Right ventricle myocardium superior (tissue), 1 donor: ENCODE measurements at regions not wholly inside any gene's neighbourhood (a gene's known extent, or its start where the extent isn't known, plus 50 kb on each side); places are given as distances from the start of the nearest gene placed in this dataset.
"Not testable (repeated sequence)": the region's sequence is repeated elsewhere in the genome, so short reads cannot be mapped to it uniquely, and the experiment has no call there.

ENCODE experiments used
- ATAC-seq: fragments of 200-7000 bp; cut with Tn5 transposase; one replicate; pipeline ENCODE4 v1.9.1; 2020; ENCODE audit warnings: mild to moderate bottlenecking; ENCODE audit not compliant: poor library complexity
- DNase-seq: peaks from one replicate; pipeline ENCODE4 v3.0.0-alpha.2; 2020
- intact Hi-C: fragments of 100-400 bp; cut with DNase I; formaldehyde crosslinking; loops from one replicate; pipeline ENCODE4 v1.11.2; 2022
- donor health status: DM: no; HTN: yes; CAD: no; lungs with severe emphysema.

DNA sequence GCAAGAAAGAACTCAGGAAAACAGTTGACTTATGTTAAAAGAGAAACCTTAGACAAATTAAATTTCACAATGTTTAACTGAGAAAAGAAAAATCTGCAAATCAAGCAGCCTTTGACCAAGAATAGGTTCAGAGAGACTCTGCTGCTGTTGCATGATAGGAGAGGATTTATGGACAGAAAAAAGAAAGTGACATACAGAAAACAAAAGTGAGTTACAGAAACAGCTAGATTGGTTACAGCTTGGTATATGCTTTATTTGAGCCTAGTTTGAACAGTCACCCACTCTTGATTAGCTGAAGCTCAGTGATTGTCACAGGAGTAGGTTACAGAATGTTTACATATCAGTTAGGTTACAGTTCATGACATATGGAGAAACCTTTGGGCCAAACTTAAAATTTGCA lies 258.2 kb upstream of the SPOPL start:
- DNase-seq (no peak), ATAC-seq (no peak)
- intact Hi-C loops = no loop called here

DNA sequence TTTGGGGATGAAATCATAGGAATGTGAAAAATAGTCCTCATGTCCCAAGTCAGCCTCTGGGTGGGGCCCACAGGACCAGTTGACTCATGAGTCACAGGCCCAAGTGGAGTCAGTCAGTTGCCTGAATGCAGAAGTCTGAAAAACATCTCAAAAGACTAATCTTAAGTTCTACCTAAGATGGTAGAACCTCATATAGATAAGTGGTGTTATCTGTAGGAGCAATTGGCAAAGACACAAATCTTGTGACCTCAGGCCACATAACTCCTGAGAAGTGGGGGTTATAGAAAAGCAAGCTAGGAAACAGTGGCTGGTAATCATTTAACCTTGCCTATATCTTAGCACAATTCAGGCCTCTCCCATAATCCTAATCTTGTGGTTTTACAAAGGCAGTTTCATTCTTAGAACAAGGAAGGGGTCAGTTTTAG lies 257.1 kb upstream of the SPOPL start:
- DNase-seq (no peak), ATAC-seq (no peak)
- intact Hi-C loops = no loop called here

DNA sequence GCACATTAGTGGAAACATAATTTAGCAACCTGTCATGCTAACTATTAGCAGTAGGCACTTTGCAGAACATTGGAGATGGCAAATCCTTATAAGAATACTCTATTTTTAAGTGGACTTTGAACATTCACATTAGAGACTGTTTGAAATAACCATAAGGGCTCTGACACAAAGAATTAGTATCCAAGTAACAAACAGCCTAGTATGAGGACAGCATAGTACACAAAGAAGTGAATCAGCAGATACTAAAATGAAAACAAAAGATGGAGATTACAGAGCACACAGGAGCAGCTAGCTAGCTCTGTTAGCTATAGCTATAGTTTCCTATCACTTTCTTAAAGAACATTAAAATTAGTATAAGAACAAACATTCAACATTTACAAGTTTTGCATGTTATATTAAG lies 256.3 kb upstream of the SPOPL start:
- DNase-seq = no peak
- ATAC-seq = no peak
- intact Hi-C loops = no loop called here

DNA sequence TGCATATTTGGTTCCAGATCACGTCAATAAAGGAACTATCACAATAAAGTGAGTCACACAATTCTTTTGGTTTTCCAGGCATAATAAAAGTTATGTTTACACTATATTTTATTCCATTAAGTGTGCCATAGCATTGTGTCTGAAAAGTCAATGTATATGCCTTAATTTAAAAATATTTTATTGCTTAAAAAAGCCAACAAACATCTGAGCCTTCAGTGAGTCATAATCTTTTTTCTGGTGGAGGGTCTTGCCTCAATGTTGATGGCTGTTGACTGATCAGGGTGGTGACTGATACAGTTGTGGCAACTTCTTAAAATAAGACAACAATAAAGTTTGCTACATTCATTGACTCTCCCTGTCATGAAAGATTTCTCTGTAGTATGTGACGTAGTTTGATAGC lies 254.3 kb upstream of the SPOPL start:
- no peak for DNase-seq
- ATAC-seq = no peak
- intact Hi-C loops = no loop called here

DNA sequence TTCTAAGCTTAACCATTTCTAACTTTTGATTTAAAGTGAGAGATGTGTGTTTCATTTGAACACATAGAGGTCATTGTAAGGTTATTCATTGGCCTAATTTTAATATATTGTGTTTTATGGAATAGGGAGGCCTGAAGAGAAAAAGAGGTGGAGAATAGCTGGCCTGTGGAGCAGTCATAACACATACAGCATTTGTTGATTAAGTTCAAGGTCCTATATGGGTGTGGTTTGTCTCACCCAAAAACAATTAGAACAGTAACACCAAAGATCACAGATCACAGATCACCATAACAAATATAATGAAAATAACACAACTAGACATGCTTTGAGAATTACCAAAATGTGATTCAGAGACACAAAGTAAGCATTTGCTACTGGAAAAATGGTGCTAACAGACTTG lies 252.4 kb upstream of the SPOPL start:
- intact Hi-C loops = no loop called here
- ATAC-seq (no peak), DNase-seq (no peak)

DNA sequence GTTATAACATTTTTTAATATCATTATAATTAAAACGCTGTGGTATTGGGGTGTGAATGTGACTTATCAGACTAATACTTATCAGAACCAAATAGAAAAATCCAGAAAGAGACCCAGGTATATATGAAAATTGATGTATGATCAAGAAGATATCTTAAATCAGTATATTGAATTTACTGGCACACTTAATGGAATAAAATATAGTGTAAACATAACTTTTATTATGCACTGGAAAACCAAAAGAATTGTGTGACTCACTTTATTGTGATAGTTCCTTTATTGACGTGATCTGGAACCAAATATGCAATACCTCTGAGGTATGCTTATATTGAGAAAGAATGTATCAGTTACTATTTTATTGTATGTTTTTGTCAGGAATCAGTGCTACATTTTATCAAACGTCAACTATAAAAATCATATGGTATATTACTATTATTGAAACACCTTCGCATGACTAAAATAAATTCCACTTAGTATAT lies 250.7 kb upstream of the SPOPL start:
- DNase-seq, ATAC-seq, intact Hi-C loops: not testable (repeated sequence)

DNA sequence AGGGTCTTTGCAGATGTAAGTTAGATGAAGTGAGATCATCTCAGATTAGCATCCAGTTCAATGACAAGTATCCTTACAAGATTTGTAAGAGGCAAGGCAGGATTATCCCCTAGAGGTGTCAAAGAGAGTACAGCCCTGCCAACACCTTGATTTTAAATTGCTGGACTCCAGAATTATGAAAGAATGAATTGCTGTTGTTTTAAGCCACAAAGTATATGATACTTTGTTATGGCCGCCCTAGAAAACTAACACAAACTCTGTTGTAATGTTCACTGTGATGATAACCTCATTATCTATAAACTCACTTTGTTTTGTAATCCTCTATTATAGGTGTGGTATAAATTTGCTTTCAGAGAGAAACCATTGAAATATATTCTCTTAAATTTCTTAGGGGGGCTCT lies 249.0 kb upstream of the SPOPL start:
- intact Hi-C loops = no loop called here
- no peak for DNase-seq
- ATAC-seq = no peak

DNA sequence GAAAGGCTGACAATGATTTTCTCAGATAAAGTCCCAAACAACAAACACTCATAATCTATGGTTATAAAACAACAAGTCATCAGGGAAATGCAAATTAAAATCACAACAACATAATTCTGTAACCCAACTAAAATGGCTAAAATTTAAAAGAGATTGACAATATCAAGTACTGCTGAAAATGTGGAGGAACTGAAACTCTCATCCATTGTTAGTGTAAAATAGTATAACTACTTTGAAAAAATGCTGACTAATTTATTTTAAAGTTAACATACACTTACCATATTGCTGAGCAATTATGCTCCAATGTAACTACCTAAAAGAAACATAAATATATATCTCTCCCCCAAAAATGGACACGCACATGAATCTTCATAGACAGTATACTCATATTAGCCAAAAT lies 245.9 kb upstream of the SPOPL start:
- DNase-seq = no peak
- intact Hi-C loops = no loop called here
- no peak for ATAC-seq

DNA sequence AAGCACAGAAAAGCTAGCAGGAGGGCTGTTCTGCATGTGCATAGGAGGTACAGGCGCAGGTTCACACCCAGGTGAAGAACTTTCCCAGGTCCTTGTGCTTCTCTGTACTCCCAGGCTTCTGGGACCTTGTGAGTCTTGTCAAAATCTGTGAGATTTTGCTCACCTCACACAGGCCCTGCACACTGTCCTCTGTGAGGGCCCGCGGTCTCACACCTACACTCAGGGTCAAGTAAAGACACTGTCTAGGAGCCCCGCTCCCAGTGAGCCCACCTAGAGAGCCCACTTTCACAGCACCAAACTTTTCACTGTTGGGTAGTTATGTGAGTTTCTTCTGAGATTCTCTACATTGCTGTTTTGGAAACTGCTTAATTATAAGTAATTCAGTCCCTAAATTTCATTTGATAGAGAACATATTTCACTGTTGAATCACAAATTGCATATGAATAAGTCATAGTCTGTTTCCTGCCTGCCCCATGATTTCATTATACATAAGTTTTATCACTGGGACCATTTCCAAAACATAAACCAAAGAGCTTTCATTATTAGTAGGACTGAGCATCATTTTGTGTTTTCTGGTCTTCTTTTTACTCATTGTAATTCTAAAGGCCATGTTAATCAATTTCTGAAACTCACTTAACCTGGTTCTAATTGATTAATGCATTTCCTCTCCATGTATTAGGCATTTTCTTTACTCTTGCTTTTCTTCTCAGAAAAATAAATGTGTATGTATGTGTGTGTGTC lies 234.2 kb upstream of the SPOPL start:
- intact Hi-C loops = no loop called here

DNA sequence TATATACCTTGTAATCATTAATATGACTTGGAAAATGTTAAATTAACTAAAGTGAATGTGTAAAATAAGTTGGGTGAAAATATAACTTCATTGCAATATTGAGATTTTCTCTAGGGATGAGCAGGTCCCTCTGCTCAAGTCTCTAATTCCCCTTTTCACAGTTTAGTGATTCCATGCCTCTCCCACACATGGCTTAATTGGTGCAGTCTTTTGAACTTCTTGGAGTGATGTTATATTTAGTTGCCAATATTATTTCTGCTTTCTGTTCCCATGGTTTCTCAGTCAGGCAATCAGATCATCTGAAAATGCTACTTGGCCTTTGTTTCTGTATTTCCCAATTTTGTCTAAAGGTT lies 233.7 kb upstream of the SPOPL start:
- no peak for ATAC-seq
- DNase-seq = no peak
- intact Hi-C loops = no loop called here

More for the DNA sequence above, 234.2 kb upstream of the SPOPL start:
- no peak for DNase-seq
- no peak for ATAC-seq

DNA sequence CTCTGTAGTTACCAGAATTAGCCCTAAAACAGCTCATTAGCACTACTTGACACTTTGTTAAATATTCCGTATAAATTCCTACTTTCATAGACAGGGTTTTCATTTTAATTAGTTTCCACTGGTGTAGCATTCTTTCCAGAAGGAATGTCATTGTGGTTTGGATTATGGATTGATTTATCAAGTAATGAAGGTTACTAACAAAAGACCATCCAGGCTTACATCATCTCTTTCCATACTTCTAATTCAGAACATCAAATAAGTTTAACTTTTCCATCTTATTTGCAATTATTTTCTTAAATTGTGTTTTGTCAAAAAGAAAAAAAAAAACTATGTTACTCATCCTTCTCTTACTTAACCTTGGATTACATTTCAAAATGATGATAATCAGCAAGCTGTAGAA lies 231.8 kb upstream of the SPOPL start:
- DNase-seq (no peak), ATAC-seq (no peak)
- intact Hi-C loops = no loop called here

DNA sequence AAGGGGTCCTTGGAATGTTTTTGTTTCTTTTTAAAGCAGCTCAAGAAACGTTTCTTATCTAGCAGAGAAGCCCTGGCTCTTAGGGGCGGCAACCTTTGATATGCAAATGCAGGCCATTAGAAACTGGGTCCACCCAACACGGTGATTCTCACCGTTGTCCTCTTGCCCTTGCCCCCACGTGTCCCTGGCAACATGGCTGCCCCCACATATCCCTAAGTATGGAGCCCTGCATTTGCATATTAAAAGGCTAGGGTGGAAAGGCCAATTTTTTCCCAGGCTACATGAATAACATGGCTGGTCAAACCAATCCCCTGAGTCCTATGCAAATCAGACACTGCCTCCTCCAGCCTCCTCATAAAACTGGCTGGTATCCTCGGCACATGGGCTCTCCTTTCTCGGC lies 230.1 kb upstream of the SPOPL start:
- DNase-seq (no peak), ATAC-seq (no peak)
- intact Hi-C loops = no loop called here

DNA sequence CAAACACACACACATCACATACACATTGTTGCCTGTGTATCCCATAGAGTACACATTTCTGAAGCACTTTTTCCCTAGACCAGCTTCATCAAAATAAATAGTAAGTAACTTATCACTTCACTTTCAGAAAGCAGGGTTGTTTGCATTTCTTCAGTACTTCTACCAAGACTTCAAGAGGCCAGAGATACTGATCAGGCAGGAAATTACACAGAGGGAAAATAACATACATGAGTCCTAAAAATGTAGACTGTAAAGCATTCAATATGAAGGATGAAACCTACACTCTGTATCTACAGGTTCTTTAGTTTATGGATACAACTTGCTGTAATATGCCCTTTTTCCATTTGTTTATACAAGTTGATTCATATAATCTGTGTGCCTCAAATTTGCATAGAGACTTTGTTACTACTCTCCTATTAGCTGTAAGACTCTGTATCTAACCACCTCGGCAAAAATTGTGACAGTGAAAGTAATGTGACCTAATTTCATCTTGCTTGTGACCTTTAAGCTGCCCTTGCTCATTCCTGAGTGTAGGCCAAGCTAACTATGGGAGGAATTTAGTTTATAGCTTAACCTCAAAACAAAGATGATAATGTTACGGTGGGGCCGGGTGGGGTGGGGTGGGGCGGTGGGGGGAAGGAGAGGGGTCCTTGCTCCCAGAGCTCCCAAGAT lies 228.9 kb upstream of the SPOPL start:
- intact Hi-C loops = no loop called here
- ATAC-seq = no peak

DNA sequence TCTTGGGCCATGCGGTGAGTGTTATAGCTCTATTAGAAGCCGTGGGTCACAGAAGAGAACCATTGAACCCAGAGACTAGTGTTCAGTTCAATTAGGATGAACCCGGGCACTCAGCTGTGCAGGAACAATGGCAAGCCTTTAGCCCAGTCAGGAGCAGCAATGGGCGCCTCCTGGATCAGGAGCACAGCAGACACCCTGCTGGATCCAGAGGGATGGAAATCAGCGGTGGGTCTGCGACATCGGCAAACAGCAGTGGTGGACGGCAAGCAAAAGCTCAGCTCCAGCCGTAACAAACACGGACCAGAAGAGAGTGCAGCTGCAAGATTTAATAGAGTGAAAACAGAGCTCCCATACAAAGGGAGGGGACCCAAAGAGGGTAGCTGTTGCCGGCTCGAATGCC lies 228.3 kb upstream of the SPOPL start:
- intact Hi-C loops, DNase-seq, ATAC-seq: not testable (repeated sequence)

More for the DNA sequence above, 228.9 kb upstream of the SPOPL start:
- DNase-seq = no peak

DNA sequence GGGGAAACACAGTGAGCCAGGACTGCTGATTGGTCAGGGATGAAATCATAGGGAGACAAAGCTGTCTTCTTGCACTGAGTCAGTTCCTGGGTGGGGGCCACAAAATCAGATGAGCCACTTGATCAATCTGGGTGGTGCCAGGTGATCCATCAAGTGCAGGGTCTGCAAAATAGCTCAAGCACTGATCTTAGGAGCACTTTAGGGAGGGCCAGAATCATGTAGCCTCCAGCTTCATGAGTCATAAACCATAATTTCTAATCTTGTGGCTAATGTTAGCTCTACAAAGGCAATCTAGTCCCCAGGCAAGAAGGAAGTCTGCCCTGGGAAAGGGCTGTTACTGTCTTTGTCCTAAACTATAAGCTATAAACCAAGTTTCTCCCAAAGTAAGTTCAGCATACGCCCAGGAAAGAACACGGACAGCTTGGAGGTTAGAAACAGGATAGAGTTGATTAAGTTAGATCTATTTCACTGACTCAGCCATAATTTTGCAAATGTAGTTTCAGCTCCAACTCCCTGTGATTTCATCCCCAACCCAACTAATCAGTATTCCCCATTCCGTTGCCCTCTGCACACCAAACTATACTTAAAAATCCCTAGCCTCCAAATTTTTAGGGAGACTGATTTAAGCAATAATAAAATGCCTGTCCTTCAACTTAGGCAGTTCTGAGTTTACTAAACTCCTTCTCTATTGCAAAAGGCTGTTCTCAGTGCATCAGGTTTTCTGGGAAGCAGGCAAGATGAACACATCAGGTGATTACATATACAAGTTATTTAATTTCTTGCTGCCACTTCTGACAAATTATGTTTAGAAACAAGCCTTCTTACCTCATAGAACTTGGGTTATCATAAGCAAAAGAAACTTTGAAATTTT lies 226.9 kb upstream of the SPOPL start:
- ATAC-seq (no peak), DNase-seq (no peak)
- intact Hi-C loops = no loop called here

DNA sequence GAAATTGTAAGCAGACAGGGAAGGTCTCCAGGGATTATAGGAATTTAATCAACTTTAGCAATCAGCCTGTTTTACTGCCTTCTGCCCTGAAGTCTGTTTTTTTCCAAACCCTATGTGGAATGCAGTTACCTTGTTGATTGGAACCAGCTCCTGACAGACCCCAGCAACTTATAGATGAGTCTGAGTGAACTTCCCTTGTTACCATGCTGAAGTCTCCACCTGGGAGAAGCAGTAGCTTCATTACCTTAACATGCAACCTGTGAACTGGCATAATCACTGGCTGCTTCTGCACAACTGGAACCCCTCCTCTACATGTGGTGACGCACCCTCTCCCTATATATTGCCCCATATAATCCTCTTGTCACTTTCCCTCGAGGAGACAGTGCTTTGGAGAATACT lies 226.3 kb upstream of the SPOPL start:
- intact Hi-C loops = no loop called here
- DNase-seq = no peak
- no peak for ATAC-seq

DNA sequence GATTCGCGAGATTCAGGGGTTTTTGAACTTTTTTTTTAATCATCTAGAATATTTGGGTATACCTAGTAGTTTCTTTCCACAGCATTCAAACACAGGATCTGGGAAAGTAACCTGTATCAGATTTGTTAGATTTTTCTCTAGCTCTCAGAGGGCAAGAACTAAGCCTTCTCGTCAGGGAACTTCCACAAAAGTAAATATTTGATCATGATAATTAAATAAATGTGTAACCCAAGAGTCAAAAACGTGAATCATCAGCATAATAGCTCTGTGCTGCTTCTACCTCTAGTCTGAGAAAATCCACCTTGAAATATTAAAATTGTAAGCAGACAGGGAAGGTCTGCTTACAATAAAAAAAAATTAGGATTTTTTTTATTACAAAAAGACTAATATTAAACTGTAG lies 225.7 kb upstream of the SPOPL start:
- no peak for ATAC-seq
- intact Hi-C loops = no loop called here
- DNase-seq = no peak

DNA sequence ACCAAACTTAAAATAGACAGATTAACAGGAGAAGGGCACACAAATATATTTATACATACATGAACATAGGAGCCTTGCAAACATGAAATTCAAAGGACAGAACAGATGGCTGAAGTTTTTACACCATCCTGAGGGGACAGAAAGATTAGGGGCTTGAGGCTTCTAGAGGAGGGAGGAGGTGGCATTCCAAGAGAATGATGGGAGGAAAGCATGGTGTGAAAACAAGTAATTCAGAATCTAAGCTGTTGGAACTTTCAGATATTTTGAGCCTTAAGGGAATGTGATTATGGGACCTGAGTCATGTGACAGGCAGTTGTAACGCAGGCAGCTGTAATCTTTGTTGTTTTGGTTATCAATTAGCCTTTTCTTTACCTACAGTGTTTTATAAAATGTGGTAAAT lies 225.2 kb upstream of the SPOPL start:
- intact Hi-C loops = no loop called here
- DNase-seq = no peak
- no peak for ATAC-seq

DNA sequence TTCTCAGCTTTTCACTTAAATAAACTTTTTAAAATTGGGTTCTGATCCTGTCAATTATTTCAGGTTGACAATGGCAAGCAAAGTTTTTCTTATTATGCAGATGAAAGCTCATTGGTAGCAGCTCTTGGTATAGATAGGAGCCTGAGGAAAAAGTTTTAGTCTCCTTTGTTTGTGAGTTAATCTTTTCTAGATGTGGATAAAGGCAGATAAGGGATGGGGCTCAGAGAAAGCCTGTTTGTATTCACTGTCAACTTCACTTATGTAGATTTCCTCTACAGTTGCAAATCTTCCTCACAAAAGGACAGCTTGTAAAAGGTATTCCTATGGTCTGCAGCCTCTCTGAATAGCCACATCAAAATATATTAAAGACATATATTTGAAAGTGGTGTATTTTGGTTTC lies 224.5 kb upstream of the SPOPL start:
- intact Hi-C loops = no loop called here
- ATAC-seq (no peak), DNase-seq (no peak)

DNA sequence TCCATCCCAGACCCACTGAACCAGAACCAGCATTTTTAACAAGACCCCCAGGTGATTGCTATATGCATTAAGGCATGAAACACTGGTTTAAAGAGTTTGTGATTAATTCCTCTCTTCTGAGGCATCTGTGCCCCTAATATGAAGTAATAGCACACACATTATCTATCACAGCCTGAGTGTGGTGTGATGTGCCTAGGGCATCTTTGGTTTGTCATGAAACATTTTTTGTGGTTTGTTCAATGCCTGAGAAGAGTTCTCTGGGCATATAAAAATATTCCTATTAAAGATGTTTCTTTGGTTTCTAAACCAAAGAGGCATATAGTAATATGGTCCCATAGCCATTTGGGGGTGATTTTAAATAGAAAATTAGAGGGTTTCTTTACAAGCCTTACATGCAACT lies 221.7 kb upstream of the SPOPL start:
- no peak for ATAC-seq

More for the DNA sequence above, 221.7 kb upstream of the SPOPL start:
- intact Hi-C loops = no loop called here
- no peak for DNase-seq
